ENCODE measurements at regions not wholly inside any gene's neighbourhood (a gene's known extent, or its start where the extent isn't known, plus 50 kb on each side); places are given as distances from the start of the nearest gene placed in this dataset.

GRCh38 chr14:84657911-84658310, 872.0 kb upstream of the FLRT2 start:
- no peak for TF ChIP-seq CTCF (IDR thresholded peaks at IDR 0.05)
- H3K4me1 ChIP-seq (ENCODE audit: insufficient read depth, low read length) = no peaks in the 10 kb centered on the region
- no peak overlapping the region for H3K27ac ChIP-seq (ENCODE audit: low read depth in 1 of 2, low read length in 2 of 2)
- no peak for ATAC-seq (ENCODE audit: poor library complexity)
- no peaks in the 10 kb centered on the region for H3K27me3 ChIP-seq (ENCODE audit: control insufficient read depth in 1 of 2, insufficient read depth in 2 of 2, low read length in 2 of 2)
- no peak for DNase-seq
- H3K4me3 Mint-ChIP-seq = no peak overlapping the region
- H3K36me3 Mint-ChIP-seq (ENCODE audit: low read depth) = no peaks in the 10 kb centered on the region
- intact Hi-C loops (cut with DNase I, micrococcal nuclease) = no loop called here
- H3K27me3 Mint-ChIP-seq = no peaks in the 10 kb centered on the region
- CTCF ChIA-PET = no interaction called here
- H3K9me3 Mint-ChIP-seq = peaks cover 17% of the 10 kb centered on the region
- POLR2A ChIA-PET = no interaction called here
- H3K27ac Mint-ChIP-seq = no peak overlapping the region
- H3K9me3 ChIP-seq (ENCODE audit: control insufficient read depth in 1 of 2, insufficient read depth in 1 of 2, low read length in 2 of 2) = peaks cover 0 to 12% of the 10 kb centered on the region in 2 experiments
- no peaks in the 10 kb centered on the region for H3K36me3 ChIP-seq (ENCODE audit: insufficient read depth, low read length)
- H3K4me1 Mint-ChIP-seq (ENCODE audit: low read depth) = no peaks in the 10 kb centered on the region
- H3K4me3 ChIP-seq (ENCODE audit: low read length) = no peak overlapping the region

- peaks cover 4% of the 10 kb centered on the region for H3K9me3 Mint-ChIP-seq
- DNase-seq = no peak
- Histone ChIP-seq H3K4me3 (ENCODE audit: low read length) (no peak overlapping the region), H3K4me1 (ENCODE audit: insufficient read depth, low read length) (no peaks in the 10 kb centered on the region), H3K27me3 (ENCODE audit: control insufficient read depth in 1 of 2, insufficient read depth in 2 of 2, low read length in 2 of 2) (no peaks in the 10 kb centered on the region), H3K27ac (ENCODE audit: low read depth in 1 of 2, low read length in 2 of 2) (no peak overlapping the region), H3K36me3 (ENCODE audit: insufficient read depth, low read length) (no peaks in the 10 kb centered on the region), H3K9me3 (ENCODE audit: control insufficient read depth in 1 of 2, insufficient read depth in 1 of 2, low read length in 2 of 2) (peaks cover 1 to 9% of the 10 kb centered on the region in 2 experiments)
- no peaks in the 10 kb centered on the region for H3K4me1 Mint-ChIP-seq (ENCODE audit: low read depth)
- H3K27ac Mint-ChIP-seq = no peak overlapping the region
- intact Hi-C loops (cut with DNase I, micrococcal nuclease) = no loop called here
- no peaks in the 10 kb centered on the region for H3K27me3 Mint-ChIP-seq
- no peak overlapping the region for H3K4me3 Mint-ChIP-seq
- no peak for ATAC-seq (ENCODE audit: poor library complexity)
- ChIA-PET CTCF (no interaction called here), POLR2A (no interaction called here)
- no peak for TF ChIP-seq CTCF (IDR thresholded peaks at IDR 0.05)
- H3K36me3 Mint-ChIP-seq (ENCODE audit: low read depth) = no peaks in the 10 kb centered on the region
Observed at GRCh38 chr14:84670796-84671195, 859.1 kb upstream of the FLRT2 start.

GRCh38 chr14:84671776-84672175, 858.2 kb upstream of the FLRT2 start:
- no peaks in the 10 kb centered on the region for H3K4me1 ChIP-seq (ENCODE audit: insufficient read depth, low read length)
- Mint-ChIP-seq H3K4me3 (no peak overlapping the region), H3K9me3 (peaks cover 4% of the 10 kb centered on the region), H3K27ac (no peak overlapping the region), H3K36me3 (ENCODE audit: low read depth) (no peaks in the 10 kb centered on the region), H3K4me1 (ENCODE audit: low read depth) (no peaks in the 10 kb centered on the region), H3K27me3 (no peaks in the 10 kb centered on the region)
- TF ChIP-seq CTCF (IDR thresholded peaks at IDR 0.05) = no peak
- no peaks in the 10 kb centered on the region for H3K36me3 ChIP-seq (ENCODE audit: insufficient read depth, low read length)
- ATAC-seq (ENCODE audit: poor library complexity) (no peak), DNase-seq (no peak)
- peaks cover 0 to 5% of the 10 kb centered on the region in 2 experiments for H3K9me3 ChIP-seq (ENCODE audit: control insufficient read depth in 1 of 2, insufficient read depth in 1 of 2, low read length in 2 of 2)
- POLR2A ChIA-PET = no interaction called here
- no peak overlapping the region for H3K27ac ChIP-seq (ENCODE audit: low read depth in 1 of 2, low read length in 2 of 2)
- intact Hi-C loops (cut with DNase I, micrococcal nuclease) = no loop called here
- no peaks in the 10 kb centered on the region for H3K27me3 ChIP-seq (ENCODE audit: control insufficient read depth in 1 of 2, insufficient read depth in 2 of 2, low read length in 2 of 2)
- CTCF ChIA-PET = no interaction called here
- no peak overlapping the region for H3K4me3 ChIP-seq (ENCODE audit: low read length)

Measured in CD4-positive, alpha-beta T cell (primary cell).